ENCODE measurements at regions not wholly inside any gene's neighbourhood (a gene's known extent, or its start where the extent isn't known, plus 50 kb on each side); places are given as distances from the start of the nearest gene placed in this dataset.
A peak's percentile ranks its signal among the peaks of the same experiment; 100 is the strongest.

- no peak for DNase-seq (ENCODE audit: low read depth)
These were observed 749.1 kb upstream of the SORCS1 start for GRCh38 chr10:107913317-107914294.

GRCh38 chr10:107901076-107901475 lies 736.6 kb upstream of the SORCS1 start:
- no peak for DNase-seq (ENCODE audit: low read depth)

- DNase-seq (ENCODE audit: low read depth) = no peak
These were observed 735.6 kb upstream of the SORCS1 start for GRCh38 chr10:107900131-107900530.

- DNase-seq (ENCODE audit: low read depth) = no peak
These were observed 735.1 kb upstream of the SORCS1 start for GRCh38 chr10:107899502-107900062.

- no peak for DNase-seq (ENCODE audit: low read depth)
These were observed 734.6 kb upstream of the SORCS1 start for GRCh38 chr10:107899075-107899474.

GRCh38 chr10:107898392-107898791 lies 733.9 kb upstream of the SORCS1 start:
- no peak for DNase-seq (ENCODE audit: low read depth)

GRCh38 chr10:107894516-107894915 lies 730.0 kb upstream of the SORCS1 start:
- DNase-seq (ENCODE audit: low read depth) = no peak

- DNase-seq (ENCODE audit: low read depth) = no peak
These were observed 724.6 kb upstream of the SORCS1 start for GRCh38 chr10:107889105-107889504.

GRCh38 chr10:107880185-107880584 lies 715.7 kb upstream of the SORCS1 start:
- DNase-seq (ENCODE audit: low read depth) = no peak

GRCh38 chr10:107873007-107873406 lies 708.5 kb upstream of the SORCS1 start:
- no peak for DNase-seq (ENCODE audit: low read depth)

GRCh38 chr10:107865691-107866090 lies 701.2 kb upstream of the SORCS1 start:
- DNase-seq (ENCODE audit: low read depth) = no peak

GRCh38 chr10:107859065-107859464 lies 694.6 kb upstream of the SORCS1 start:
- no peak for DNase-seq (ENCODE audit: low read depth)

GRCh38 chr10:107856047-107856315 lies 691.5 kb upstream of the SORCS1 start:
- DNase-seq (ENCODE audit: low read depth) = no peak

- DNase-seq (ENCODE audit: low read depth) = no peak
These were observed 691.0 kb upstream of the SORCS1 start for GRCh38 chr10:107855301-107856046.

- DNase-seq (ENCODE audit: low read depth) = no peak
These were observed 684.3 kb upstream of the SORCS1 start for GRCh38 chr10:107848726-107849360.

GRCh38 chr10:107847620-107848019 lies 683.1 kb upstream of the SORCS1 start:
- DNase-seq (ENCODE audit: low read depth) = no peak

- DNase-seq (ENCODE audit: low read depth) = no peak
These were observed 670.2 kb upstream of the SORCS1 start for GRCh38 chr10:107834706-107835105.

GRCh38 chr10:107831772-107832171 lies 667.3 kb upstream of the SORCS1 start:
- no peak for DNase-seq (ENCODE audit: low read depth)

GRCh38 chr10:107829161-107829560 lies 664.7 kb upstream of the SORCS1 start:
- no peak for DNase-seq (ENCODE audit: low read depth)

- DNase-seq (ENCODE audit: low read depth) = no peak
These were observed 661.7 kb upstream of the SORCS1 start for GRCh38 chr10:107826171-107826570.

GRCh38 chr10:107814865-107815487 lies 650.5 kb upstream of the SORCS1 start:
- DNase-seq (ENCODE audit: low read depth) = peak; percentile 53
